GM23338 (cell line): ENCODE measurements at regions not wholly inside any gene's neighbourhood (a gene's known extent, or its start where the extent isn't known, plus 50 kb on each side); places are given as distances from the start of the nearest gene placed in this dataset.
A peak's percentile ranks its signal among the peaks of the same experiment; 100 is the strongest.

ENCODE experiments used
- ATAC-seq: fragments of 200-7000 bp; cut with Tn5 transposase; 3 replicates; pipeline ENCODE4 v1.9.1; 2020
- DNase-seq: peaks from one replicate; pipeline ENCODE4 v3.0.0-alpha.2; 2015; ENCODE audit warnings: low spot score
- H2AFZ ChIP-seq: fragments of 200-600 bp; sonication (generic); 2 replicates; pipeline ENCODE4 v1.8.0; 2016; ENCODE audit warnings: antibody characterized with exemption, mild to moderate bottlenecking, moderate library complexity
- H3F3A ChIP-seq: fragments of 200-600 bp; sonication (generic); replicated peaks from 2 replicates; pipeline ENCODE4 v1.8.0; 2017; ENCODE audit warnings: antibody characterized with exemption, mixed run types, low read depth
- H3K27ac ChIP-seq: fragments of 200-600 bp; sonication (generic); 2 replicates; pipeline ENCODE4 v1.6.1; 2016; ENCODE audit warnings: low read depth
- H3K27me3 ChIP-seq: fragments of 200-600 bp; sonication (generic); 2 replicates; pipeline ENCODE4 v1.8.0; 2016; ENCODE audit warnings: mild to moderate bottlenecking, mixed run types, moderate library complexity; ENCODE audit not compliant: insufficient read depth
- H3K36me3 ChIP-seq: fragments of 200-600 bp; sonication (generic); 2 replicates; pipeline ENCODE4 v1.8.0; 2016; ENCODE audit warnings: mild to moderate bottlenecking; ENCODE audit not compliant: insufficient read depth
- H3K4me1 ChIP-seq: fragments of 200-600 bp; sonication (generic); 2 replicates; pipeline ENCODE4 v1.8.0; 2016; ENCODE audit warnings: mild to moderate bottlenecking, moderate library complexity; ENCODE audit not compliant: insufficient read depth
- H3K4me2 ChIP-seq: fragments of 200-600 bp; sonication (generic); 2 replicates; pipeline ENCODE4 v1.7.1; 2017; ENCODE audit warnings: mixed run types
- H3K4me3 ChIP-seq: fragments of 200-600 bp; sonication (generic); 2 replicates; pipeline ENCODE4 v1.6.1; 2016; ENCODE audit warnings: mixed run types
- H3K79me2 ChIP-seq: fragments of 200-600 bp; sonication (generic); replicated peaks from 2 replicates; pipeline ENCODE4 v1.8.0; 2017; ENCODE audit warnings: mild to moderate bottlenecking; ENCODE audit not compliant: insufficient read depth
- H3K9me2 ChIP-seq: fragments of 200-600 bp; sonication (generic); 2 replicates; pipeline ENCODE4 v1.8.0; 2017; ENCODE audit not compliant: insufficient read depth
- H4K20me1 ChIP-seq: fragments of 200-600 bp; sonication (generic); replicated peaks from 2 replicates; pipeline ENCODE4 v1.8.0; 2017; ENCODE audit warnings: mild to moderate bottlenecking; ENCODE audit not compliant: insufficient read depth
- H3K27ac Mint-ChIP-seq: 2 replicates; pipeline ENCODE4 v1.8.0; 2020; ENCODE audit warnings: inconsistent platforms, mild to moderate bottlenecking, moderate library complexity, mixed read lengths
- H3K27me3 Mint-ChIP-seq: 3 replicates; pipeline ENCODE4 v1.8.0; 2022; ENCODE audit warnings: low read depth, mild to moderate bottlenecking, moderate library complexity, mixed read lengths, inconsistent platforms; ENCODE audit not compliant: insufficient read depth, poor library complexity
- H3K36me3 Mint-ChIP-seq: 3 replicates; pipeline ENCODE4 v1.8.0; 2021; ENCODE audit warnings: low read depth, mild to moderate bottlenecking, inconsistent platforms, moderate library complexity, mixed read lengths
- H3K4me1 Mint-ChIP-seq: 3 replicates; pipeline ENCODE4 v1.8.0; 2020; ENCODE audit warnings: mild to moderate bottlenecking, inconsistent platforms, mixed read lengths
- H3K4me3 Mint-ChIP-seq: 3 replicates; pipeline ENCODE4 v1.8.0; 2021; ENCODE audit warnings: moderate library complexity, mild to moderate bottlenecking, inconsistent platforms, mixed read lengths
- H3K9me3 Mint-ChIP-seq: 3 replicates; pipeline ENCODE4 v1.8.0; 2020; ENCODE audit warnings: moderate library complexity, mild to moderate bottlenecking, inconsistent platforms, mixed read lengths
- CREB1 ChIP-seq: fragments of 250-450 bp; sonication (Bioruptor Pico); IDR thresholded peaks from 2 replicates; pipeline ENCODE4 v1.5.0; 2020; ENCODE audit warnings: low read depth, mild to moderate bottlenecking, moderate library complexity
- EZH2 ChIP-seq: fragments of 200-600 bp; sonication (generic); IDR thresholded peaks from one replicate; pipeline ENCODE4 v1.8.0; 2017; ENCODE audit warnings: antibody characterized with exemption, mild to moderate bottlenecking, low read depth; ENCODE audit not compliant: unreplicated experiment
- EZH2phosphoT487 ChIP-seq: fragments of 200-600 bp; sonication (generic); IDR thresholded peaks from one replicate; pipeline ENCODE4 v1.8.1; 2018; ENCODE audit warnings: antibody characterized with exemption; ENCODE audit not compliant: unreplicated experiment
- JUNB ChIP-seq: IDR thresholded peaks from one replicate; pipeline ENCODE4 v1.6.1; 2016; ENCODE audit warnings: antibody characterized with exemption; ENCODE audit not compliant: unreplicated experiment
- NANOG ChIP-seq: IDR thresholded peaks from 2 replicates; pipeline ENCODE4 v1.6.1; 2016; ENCODE audit warnings: antibody characterized with exemption, borderline replicate concordance
- POLR2AphosphoS5 ChIP-seq: IDR thresholded peaks from 2 replicates; pipeline ENCODE4 v1.6.1; 2016; ENCODE audit warnings: antibody characterized with exemption, low read depth
- STAT1 ChIP-seq: IDR thresholded peaks from one replicate; pipeline ENCODE4 v1.6.1; 2016; ENCODE audit warnings: antibody characterized with exemption; ENCODE audit not compliant: unreplicated experiment
- ZNF114 ChIP-seq: fragments of 250-450 bp; sonication (Bioruptor Pico); IDR thresholded peaks from 2 replicates; pipeline ENCODE4 v1.5.0; 2020; ENCODE audit warnings: mild to moderate bottlenecking, moderate library complexity
- ZNF331 ChIP-seq: fragments of 250-450 bp; sonication (Bioruptor Pico); IDR thresholded peaks from 2 replicates; pipeline ENCODE4 v1.5.0; 2020; ENCODE audit warnings: low read depth, mild to moderate bottlenecking, moderate library complexity
- TF ChIP-seq, protein P1 (sequence below): IDR thresholded peaks from one replicate; pipeline ENCODE4 v1.6.1; 2018; ENCODE audit warnings: antibody characterized with exemption; ENCODE audit not compliant: unreplicated experiment
- TF ChIP-seq, protein P2 (sequence below): IDR thresholded peaks from 2 replicates; pipeline ENCODE4 v1.6.1; 2016; ENCODE audit warnings: antibody characterized with exemption
- TF ChIP-seq, protein P3 (sequence below): fragments of 250-450 bp; sonication (Bioruptor Pico); IDR thresholded peaks from 2 replicates; pipeline ENCODE4 v1.5.0; 2020; ENCODE audit warnings: mild to moderate bottlenecking, moderate library complexity
- TF ChIP-seq, protein P4 (sequence below), 2 experiments: fragments of 200-600 bp in 1 of 2; sonication (generic) in 1 of 2; conservative IDR thresholded peaks; 2 replicates each; pipeline versions ENCODE4 v1.5.1 to v1.6.1; 2016 to 2017; ENCODE audit warnings: antibody characterized with exemption in 2 of 2, low read depth in 2 of 2, mild to moderate bottlenecking in 2 of 2, moderate library complexity in 1 of 2

DNA sequence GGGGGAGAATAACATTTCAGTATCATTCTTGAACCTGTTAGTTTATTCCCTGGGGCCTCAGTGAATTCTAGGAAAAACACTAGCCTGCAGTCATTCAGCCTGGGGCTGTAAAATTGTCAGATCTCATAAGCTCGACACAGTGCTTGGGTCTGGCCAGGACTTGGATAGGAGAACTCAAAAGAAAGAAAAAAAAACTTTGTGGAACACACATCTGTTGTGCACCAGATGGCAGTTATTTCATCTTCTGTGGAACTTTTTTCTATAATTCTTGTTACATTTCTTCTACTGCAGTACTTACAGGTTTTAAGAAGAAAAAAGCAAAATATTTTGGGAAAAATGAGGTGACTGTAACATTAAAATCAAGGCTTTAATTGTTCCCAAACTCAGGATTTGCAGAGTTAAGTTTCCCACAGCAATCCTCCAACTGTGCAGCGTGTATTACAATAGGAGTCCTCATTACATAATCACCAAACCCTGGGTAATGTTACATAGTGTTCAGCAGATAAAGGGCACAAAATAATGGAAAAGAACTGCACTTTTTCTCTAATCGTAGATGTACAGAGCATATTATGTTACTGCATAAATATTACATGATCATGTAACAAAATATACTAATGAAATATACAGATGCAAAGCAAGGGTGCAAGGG is 531.1 kb upstream of the CITED2 start:
- no peaks in the 10 kb centered on the region for H3F3A ChIP-seq
- TF ChIP-seq JUNB (no peak), NANOG (no peak), EZH2phosphoT487 (no peak), EZH2 (no peak), ZNF331 (CRISPR knock-in tag) (no peak), STAT1 (no peak), CREB1 (CRISPR knock-in tag) (no peak), ZNF114 (no peak), POLR2AphosphoS5 (no peak)
- TF ChIP-seq, protein P1, sequence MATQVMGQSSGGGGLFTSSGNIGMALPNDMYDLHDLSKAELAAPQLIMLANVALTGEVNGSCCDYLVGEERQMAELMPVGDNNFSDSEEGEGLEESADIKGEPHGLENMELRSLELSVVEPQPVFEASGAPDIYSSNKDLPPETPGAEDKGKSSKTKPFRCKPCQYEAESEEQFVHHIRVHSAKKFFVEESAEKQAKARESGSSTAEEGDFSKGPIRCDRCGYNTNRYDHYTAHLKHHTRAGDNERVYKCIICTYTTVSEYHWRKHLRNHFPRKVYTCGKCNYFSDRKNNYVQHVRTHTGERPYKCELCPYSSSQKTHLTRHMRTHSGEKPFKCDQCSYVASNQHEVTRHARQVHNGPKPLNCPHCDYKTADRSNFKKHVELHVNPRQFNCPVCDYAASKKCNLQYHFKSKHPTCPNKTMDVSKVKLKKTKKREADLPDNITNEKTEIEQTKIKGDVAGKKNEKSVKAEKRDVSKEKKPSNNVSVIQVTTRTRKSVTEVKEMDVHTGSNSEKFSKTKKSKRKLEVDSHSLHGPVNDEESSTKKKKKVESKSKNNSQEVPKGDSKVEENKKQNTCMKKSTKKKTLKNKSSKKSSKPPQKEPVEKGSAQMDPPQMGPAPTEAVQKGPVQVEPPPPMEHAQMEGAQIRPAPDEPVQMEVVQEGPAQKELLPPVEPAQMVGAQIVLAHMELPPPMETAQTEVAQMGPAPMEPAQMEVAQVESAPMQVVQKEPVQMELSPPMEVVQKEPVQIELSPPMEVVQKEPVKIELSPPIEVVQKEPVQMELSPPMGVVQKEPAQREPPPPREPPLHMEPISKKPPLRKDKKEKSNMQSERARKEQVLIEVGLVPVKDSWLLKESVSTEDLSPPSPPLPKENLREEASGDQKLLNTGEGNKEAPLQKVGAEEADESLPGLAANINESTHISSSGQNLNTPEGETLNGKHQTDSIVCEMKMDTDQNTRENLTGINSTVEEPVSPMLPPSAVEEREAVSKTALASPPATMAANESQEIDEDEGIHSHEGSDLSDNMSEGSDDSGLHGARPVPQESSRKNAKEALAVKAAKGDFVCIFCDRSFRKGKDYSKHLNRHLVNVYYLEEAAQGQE, result no peak
- TF ChIP-seq, protein P2, sequence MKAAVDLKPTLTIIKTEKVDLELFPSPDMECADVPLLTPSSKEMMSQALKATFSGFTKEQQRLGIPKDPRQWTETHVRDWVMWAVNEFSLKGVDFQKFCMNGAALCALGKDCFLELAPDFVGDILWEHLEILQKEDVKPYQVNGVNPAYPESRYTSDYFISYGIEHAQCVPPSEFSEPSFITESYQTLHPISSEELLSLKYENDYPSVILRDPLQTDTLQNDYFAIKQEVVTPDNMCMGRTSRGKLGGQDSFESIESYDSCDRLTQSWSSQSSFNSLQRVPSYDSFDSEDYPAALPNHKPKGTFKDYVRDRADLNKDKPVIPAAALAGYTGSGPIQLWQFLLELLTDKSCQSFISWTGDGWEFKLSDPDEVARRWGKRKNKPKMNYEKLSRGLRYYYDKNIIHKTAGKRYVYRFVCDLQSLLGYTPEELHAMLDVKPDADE, result no peak
- TF ChIP-seq, protein P3, sequence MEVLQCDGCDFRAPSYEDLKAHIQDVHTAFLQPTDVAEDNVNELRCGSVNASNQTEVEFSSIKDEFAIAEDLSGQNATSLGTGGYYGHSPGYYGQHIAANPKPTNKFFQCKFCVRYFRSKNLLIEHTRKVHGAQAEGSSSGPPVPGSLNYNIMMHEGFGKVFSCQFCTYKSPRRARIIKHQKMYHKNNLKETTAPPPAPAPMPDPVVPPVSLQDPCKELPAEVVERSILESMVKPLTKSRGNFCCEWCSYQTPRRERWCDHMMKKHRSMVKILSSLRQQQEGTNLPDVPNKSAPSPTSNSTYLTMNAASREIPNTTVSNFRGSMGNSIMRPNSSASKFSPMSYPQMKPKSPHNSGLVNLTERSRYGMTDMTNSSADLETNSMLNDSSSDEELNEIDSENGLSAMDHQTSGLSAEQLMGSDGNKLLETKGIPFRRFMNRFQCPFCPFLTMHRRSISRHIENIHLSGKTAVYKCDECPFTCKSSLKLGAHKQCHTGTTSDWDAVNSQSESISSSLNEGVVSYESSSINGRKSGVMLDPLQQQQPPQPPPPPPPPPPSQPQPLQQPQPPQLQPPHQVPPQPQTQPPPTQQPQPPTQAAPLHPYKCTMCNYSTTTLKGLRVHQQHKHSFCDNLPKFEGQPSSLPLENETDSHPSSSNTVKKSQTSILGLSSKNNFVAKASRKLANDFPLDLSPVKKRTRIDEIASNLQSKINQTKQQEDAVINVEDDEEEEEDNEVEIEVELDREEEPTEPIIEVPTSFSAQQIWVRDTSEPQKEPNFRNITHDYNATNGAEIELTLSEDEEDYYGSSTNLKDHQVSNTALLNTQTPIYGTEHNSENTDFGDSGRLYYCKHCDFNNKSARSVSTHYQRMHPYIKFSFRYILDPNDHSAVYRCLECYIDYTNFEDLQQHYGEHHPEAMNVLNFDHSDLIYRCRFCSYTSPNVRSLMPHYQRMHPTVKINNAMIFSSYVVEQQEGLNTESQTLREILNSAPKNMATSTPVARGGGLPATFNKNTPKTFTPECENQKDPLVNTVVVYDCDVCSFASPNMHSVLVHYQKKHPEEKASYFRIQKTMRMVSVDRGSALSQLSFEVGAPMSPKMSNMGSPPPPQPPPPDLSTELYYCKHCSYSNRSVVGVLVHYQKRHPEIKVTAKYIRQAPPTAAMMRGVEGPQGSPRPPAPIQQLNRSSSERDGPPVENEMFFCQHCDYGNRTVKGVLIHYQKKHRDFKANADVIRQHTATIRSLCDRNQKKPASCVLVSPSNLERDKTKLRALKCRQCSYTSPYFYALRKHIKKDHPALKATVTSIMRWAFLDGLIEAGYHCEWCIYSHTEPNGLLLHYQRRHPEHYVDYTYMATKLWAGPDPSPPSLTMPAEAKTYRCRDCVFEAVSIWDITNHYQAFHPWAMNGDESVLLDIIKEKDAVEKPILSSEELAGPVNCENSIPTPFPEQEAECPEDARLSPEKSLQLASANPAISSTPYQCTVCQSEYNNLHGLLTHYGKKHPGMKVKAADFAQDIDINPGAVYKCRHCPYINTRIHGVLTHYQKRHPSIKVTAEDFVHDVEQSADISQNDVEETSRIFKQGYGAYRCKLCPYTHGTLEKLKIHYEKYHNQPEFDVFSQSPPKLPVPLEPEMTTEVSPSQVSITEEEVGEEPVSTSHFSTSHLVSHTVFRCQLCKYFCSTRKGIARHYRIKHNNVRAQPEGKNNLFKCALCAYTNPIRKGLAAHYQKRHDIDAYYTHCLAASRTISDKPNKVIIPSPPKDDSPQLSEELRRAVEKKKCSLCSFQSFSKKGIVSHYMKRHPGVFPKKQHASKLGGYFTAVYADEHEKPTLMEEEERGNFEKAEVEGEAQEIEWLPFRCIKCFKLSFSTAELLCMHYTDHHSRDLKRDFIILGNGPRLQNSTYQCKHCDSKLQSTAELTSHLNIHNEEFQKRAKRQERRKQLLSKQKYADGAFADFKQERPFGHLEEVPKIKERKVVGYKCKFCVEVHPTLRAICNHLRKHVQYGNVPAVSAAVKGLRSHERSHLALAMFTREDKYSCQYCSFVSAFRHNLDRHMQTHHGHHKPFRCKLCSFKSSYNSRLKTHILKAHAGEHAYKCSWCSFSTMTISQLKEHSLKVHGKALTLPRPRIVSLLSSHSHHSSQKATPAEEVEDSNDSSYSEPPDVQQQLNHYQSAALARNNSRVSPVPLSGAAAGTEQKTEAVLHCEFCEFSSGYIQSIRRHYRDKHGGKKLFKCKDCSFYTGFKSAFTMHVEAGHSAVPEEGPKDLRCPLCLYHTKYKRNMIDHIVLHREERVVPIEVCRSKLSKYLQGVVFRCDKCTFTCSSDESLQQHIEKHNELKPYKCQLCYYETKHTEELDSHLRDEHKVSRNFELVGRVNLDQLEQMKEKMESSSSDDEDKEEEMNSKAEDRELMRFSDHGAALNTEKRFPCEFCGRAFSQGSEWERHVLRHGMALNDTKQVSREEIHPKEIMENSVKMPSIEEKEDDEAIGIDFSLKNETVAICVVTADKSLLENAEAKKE (CRISPR knock-in tag), result no peak
- TF ChIP-seq, protein P4, sequence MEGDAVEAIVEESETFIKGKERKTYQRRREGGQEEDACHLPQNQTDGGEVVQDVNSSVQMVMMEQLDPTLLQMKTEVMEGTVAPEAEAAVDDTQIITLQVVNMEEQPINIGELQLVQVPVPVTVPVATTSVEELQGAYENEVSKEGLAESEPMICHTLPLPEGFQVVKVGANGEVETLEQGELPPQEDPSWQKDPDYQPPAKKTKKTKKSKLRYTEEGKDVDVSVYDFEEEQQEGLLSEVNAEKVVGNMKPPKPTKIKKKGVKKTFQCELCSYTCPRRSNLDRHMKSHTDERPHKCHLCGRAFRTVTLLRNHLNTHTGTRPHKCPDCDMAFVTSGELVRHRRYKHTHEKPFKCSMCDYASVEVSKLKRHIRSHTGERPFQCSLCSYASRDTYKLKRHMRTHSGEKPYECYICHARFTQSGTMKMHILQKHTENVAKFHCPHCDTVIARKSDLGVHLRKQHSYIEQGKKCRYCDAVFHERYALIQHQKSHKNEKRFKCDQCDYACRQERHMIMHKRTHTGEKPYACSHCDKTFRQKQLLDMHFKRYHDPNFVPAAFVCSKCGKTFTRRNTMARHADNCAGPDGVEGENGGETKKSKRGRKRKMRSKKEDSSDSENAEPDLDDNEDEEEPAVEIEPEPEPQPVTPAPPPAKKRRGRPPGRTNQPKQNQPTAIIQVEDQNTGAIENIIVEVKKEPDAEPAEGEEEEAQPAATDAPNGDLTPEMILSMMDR (conservative IDR thresholded peaks at IDR 0.05; ENCODE audit: low read depth in 2 of 2), result no peak
- H3K36me3 Mint-ChIP-seq, result peaks cover 8% of the 10 kb centered on the region; the same call in 2 of the 3 replicates
- H3K4me1 Mint-ChIP-seq, result peaks cover 12% of the 10 kb centered on the region
- no peaks in the 10 kb centered on the region for H4K20me1 ChIP-seq
- H3K36me3 ChIP-seq, result no peaks in the 10 kb centered on the region
- no peak overlapping the region for H3K27ac ChIP-seq
- no peak overlapping the region for H3K4me2 ChIP-seq
- H3K27ac Mint-ChIP-seq, result no peak overlapping the region
- no peak overlapping the region for H3K4me3 Mint-ChIP-seq
- H3K27me3 ChIP-seq, result no peaks in the 10 kb centered on the region
- H2AFZ ChIP-seq, result 0 out of 2 replicates have a peak overlapping the region, but pooled peaks have one; percentile 50
- H3K79me2 ChIP-seq, result no peaks in the 10 kb centered on the region
- H3K9me2 ChIP-seq, result no peaks in the 10 kb centered on the region
- no peaks in the 10 kb centered on the region for H3K27me3 Mint-ChIP-seq
- H3K4me3 ChIP-seq, result no peak overlapping the region
- DNase-seq, result no peak
- peaks cover 8% of the 10 kb centered on the region for H3K4me1 ChIP-seq
- no peak for ATAC-seq
- H3K9me3 Mint-ChIP-seq, result no peaks in the 10 kb centered on the region
